GM12878 (cell line): ENCODE measurements at regions not wholly inside any gene's neighbourhood (a gene's known extent, or its start where the extent isn't known, plus 50 kb on each side); places are given as distances from the start of the nearest gene placed in this dataset.
"Not testable (repeated sequence)": the region's sequence is repeated elsewhere in the genome, so short reads cannot be mapped to it uniquely, and the experiment has no call there.

Experiments used
- ATAC-seq: fragments of 200-7000 bp; cut with Tn5 transposase; 3 replicates; pipeline ENCODE4 v1.9.1; 2020; ENCODE audit warnings: mild to moderate bottlenecking, moderate library complexity
- BruUV-seq: library from RNA; stranded (reverse); fragments of 400-500 nt; replicated peaks from 2 replicates; lab custom pipeline; 2021; lab: Mats Ljungman, UMichigan
- CTCF ChIA-PET: fragments of 300-600 bp; sonication (Branson Sonifier 250); formaldehyde crosslinking; extraction: SDS; loops from one replicate; lab custom pipeline; 2021; ENCODE audit warnings: inconsistent platforms; lab: Yijun Ruan, JAX
- POLR2A ChIA-PET: fragments of 350-600 bp; formaldehyde crosslinking; extraction: SDS; loops from one replicate; lab custom pipeline; 2021; ENCODE audit warnings: inconsistent platforms; lab: Charles Lee
- RAD21 ChIA-PET: fragments of 300-600 bp; sonication (Branson Sonifier 250); formaldehyde crosslinking; loops from one replicate; lab custom pipeline; 2023; ENCODE audit warnings: antibody characterized with exemption; ENCODE audit not compliant: unreplicated experiment; lab: Charles Lee
- SMC1A ChIA-PET: fragments of 300-600 bp; sonication (Branson Sonifier 250); formaldehyde crosslinking; loops from one replicate; lab custom pipeline; 2023; ENCODE audit not compliant: unreplicated experiment, uncharacterized antibody; lab: Charles Lee
- DNase-seq: peaks from one replicate; pipeline ENCODE4 v3.0.0-alpha.2; 2011; ENCODE audit warnings: low read depth, low spot score
- FAIRE-seq: peaks from 3 replicates; lab custom pipeline; 2011; peaks lifted over from hg19 to GRCh38; lab: Jason Lieb, UNC
- H2AFZ ChIP-seq: 2 replicates; pipeline ENCODE4 v1.6.0; 2011; ENCODE audit warnings: low read depth, low read length, control low read depth; ENCODE audit not compliant: control insufficient read depth
- H3K27ac ChIP-seq: 2 replicates; pipeline ENCODE4 v1.5.1; 2011; ENCODE audit warnings: control low read depth; ENCODE audit not compliant: control insufficient read depth, insufficient read depth
- H3K27me3 ChIP-seq, 2 experiments: replicated peaks in 1 of 2; 2 replicates each; pipeline versions ENCODE4 v1.6.0 to v1.6.1; 2011; ENCODE audit warnings: low read length in 1 of 2; ENCODE audit not compliant: control insufficient read depth in 2 of 2, insufficient read depth in 2 of 2
- H3K36me3 ChIP-seq, 2 experiments: 2 replicates each; pipeline ENCODE4 v1.5.1; 2011; ENCODE audit warnings: low read length in 1 of 2; ENCODE audit not compliant: control insufficient read depth in 2 of 2, insufficient read depth in 2 of 2
- H3K4me1 ChIP-seq: 2 replicates; pipeline ENCODE4 v1.6.1; 2011; ENCODE audit warnings: mild to moderate bottlenecking, low read length, moderate library complexity, mixed read lengths; ENCODE audit not compliant: control insufficient read depth, insufficient read depth
- H3K4me2 ChIP-seq: 2 replicates; pipeline ENCODE4 v1.6.0; 2011; ENCODE audit warnings: control low read depth; ENCODE audit not compliant: control insufficient read depth, insufficient read depth
- H3K4me3 ChIP-seq: fragments of 200-600 bp; sonication (generic); 2 replicates; pipeline ENCODE4 v1.5.1; 2016
- H3K79me2 ChIP-seq: 2 replicates; pipeline ENCODE4 v1.6.0; 2011; ENCODE audit warnings: low read length; ENCODE audit not compliant: control insufficient read depth, insufficient read depth
- H3K9ac ChIP-seq: 2 replicates; pipeline ENCODE4 v1.8.0; 2011; ENCODE audit warnings: low read length, control low read depth, mixed read lengths; ENCODE audit not compliant: control insufficient read depth, insufficient read depth
- H3K9me3 ChIP-seq: replicated peaks from 3 replicates; pipeline ENCODE4 v1.5.1; 2011; ENCODE audit warnings: mild to moderate bottlenecking, low read length; ENCODE audit not compliant: control insufficient read depth, insufficient read depth
- H4K20me1 ChIP-seq: 2 replicates; pipeline ENCODE4 v1.6.0; 2011; ENCODE audit not compliant: control insufficient read depth, insufficient read depth
- WGBS: methylation state at CpG from one replicate; pipeline ENCODE4 v1.1.6; 2016; ENCODE audit warnings: low lambda C conversion rate; ENCODE audit not compliant: insufficient replicate concordance, insufficient coverage; ENCODE audit errors: missing lambda C conversion rate; 5-methylcytosine and 5-hydroxymethylcytosine counted together
- in situ Hi-C: fragments of 300-500 bp; cut with MboI; formaldehyde crosslinking; loops from 9 replicates; pipeline ENCODE4 v1.14.3; 2018; ENCODE audit warnings: mixed read lengths
- intact Hi-C: fragments of 100-400 bp; cut with micrococcal nuclease; formaldehyde crosslinking; loops from one replicate; pipeline ENCODE4 v1.14.2; 2022; ENCODE audit not compliant: unreplicated experiment

DNA sequence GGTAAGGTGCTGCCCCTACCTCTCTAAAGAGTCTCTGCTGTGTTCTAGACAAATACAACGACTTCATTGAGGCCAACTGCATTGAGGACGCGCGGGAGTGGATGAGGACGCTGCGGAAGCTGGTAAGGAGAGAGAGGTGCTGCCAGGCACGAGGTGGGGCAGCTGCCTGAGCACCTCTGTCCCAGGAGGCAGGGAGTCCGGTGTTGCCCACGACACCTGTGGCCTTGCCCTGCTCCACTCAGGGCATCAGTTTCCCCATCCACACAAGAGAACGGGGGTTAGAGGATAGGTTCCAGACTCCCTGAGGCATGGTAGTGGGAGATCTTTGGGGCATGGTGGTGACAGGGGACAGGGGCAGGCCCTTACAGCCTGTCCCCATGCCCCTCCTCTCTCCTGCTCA, 256.1 kb upstream of the TP53TG3C start:
- RAD21 ChIA-PET, DNase-seq, H2AFZ ChIP-seq, POLR2A ChIA-PET, H4K20me1 ChIP-seq, H3K27me3 ChIP-seq, H3K4me1 ChIP-seq, H3K9me3 ChIP-seq, FAIRE-seq, CTCF ChIA-PET, in situ Hi-C loops, H3K27ac ChIP-seq, ATAC-seq, H3K36me3 ChIP-seq, BruUV-seq, H3K4me2 ChIP-seq, intact Hi-C loops, SMC1A ChIA-PET, H3K4me3 ChIP-seq, H3K9ac ChIP-seq, H3K79me2 ChIP-seq: not testable (repeated sequence)
- 40% methylated on average over 7 of the region's 10 CpGs for WGBS

GRCh38 chr16:32932240-32933040, 256.5 kb upstream of the TP53TG3 start:
- H4K20me1 ChIP-seq, BruUV-seq, intact Hi-C loops, H3K9ac ChIP-seq, H3K27ac ChIP-seq, H3K9me3 ChIP-seq, POLR2A ChIA-PET, RAD21 ChIA-PET, H3K79me2 ChIP-seq, H3K4me3 ChIP-seq, CTCF ChIA-PET, H3K4me2 ChIP-seq, H3K4me1 ChIP-seq, H3K27me3 ChIP-seq, DNase-seq, H2AFZ ChIP-seq, H3K36me3 ChIP-seq, SMC1A ChIA-PET, FAIRE-seq, in situ Hi-C loops: not testable (repeated sequence)
- 16% methylated on average over 16 of the region's 16 CpGs for WGBS
- peak; percentile 67 for ATAC-seq

- CTCF ChIA-PET, H4K20me1 ChIP-seq, intact Hi-C loops, H3K4me3 ChIP-seq, H3K4me1 ChIP-seq, BruUV-seq, H3K9me3 ChIP-seq, in situ Hi-C loops, RAD21 ChIA-PET, H3K9ac ChIP-seq, H3K36me3 ChIP-seq, ATAC-seq, H3K4me2 ChIP-seq, H2AFZ ChIP-seq, H3K27ac ChIP-seq, POLR2A ChIA-PET, H3K79me2 ChIP-seq, DNase-seq, H3K27me3 ChIP-seq, FAIRE-seq, SMC1A ChIA-PET: not testable (repeated sequence)
- 90% methylated on average over 10 of the region's 31 CpGs for WGBS
Measured at GRCh38 chr16:32925192-32925591, 249.2 kb upstream of the TP53TG3 start.

GRCh38 chr16:32922578-32922977, 246.6 kb upstream of the TP53TG3 start:
- H3K27ac ChIP-seq, H3K4me1 ChIP-seq, H2AFZ ChIP-seq, H3K79me2 ChIP-seq, CTCF ChIA-PET, SMC1A ChIA-PET, ATAC-seq, H4K20me1 ChIP-seq, FAIRE-seq, H3K9ac ChIP-seq, RAD21 ChIA-PET, H3K9me3 ChIP-seq, intact Hi-C loops, POLR2A ChIA-PET, in situ Hi-C loops, H3K4me3 ChIP-seq, BruUV-seq, DNase-seq, H3K36me3 ChIP-seq, H3K4me2 ChIP-seq, H3K27me3 ChIP-seq: not testable (repeated sequence)
- no CpG with 5 or more reads among the region's 9 CpGs for WGBS
